Sigmoid colon (tissue), 4 donors: ENCODE measurements at regions not wholly inside any gene's neighbourhood (a gene's known extent, or its start where the extent isn't known, plus 50 kb on each side); places are given as distances from the start of the nearest gene placed in this dataset.

ENCODE experiments used
- EP300 ChIP-seq, 4 donors: sonication (generic); formaldehyde crosslinking; IDR thresholded peaks; one replicate each; pipeline ENCODE4 v1.6.1; 2017; ENCODE audit warnings: antibody characterized with exemption in 4 of 4
- POLR2AphosphoS5 ChIP-seq, 4 donors: sonication (generic); formaldehyde crosslinking; IDR thresholded peaks; one replicate each; pipeline ENCODE4 v1.6.1; 2017; ENCODE audit warnings: antibody characterized with exemption in 4 of 4
- TF ChIP-seq, protein P1 (sequence below), 4 experiments: fragments of 450-650 bp in 3 of 4; fragments of 200-600 bp in 1 of 4; IDR thresholded peaks; one replicate each; pipeline ENCODE4 v1.5.1; 2016 to 2019; ENCODE audit warnings: antibody characterized with exemption in 4 of 4, mild to moderate bottlenecking in 3 of 4, moderate library complexity in 2 of 4

DNA sequence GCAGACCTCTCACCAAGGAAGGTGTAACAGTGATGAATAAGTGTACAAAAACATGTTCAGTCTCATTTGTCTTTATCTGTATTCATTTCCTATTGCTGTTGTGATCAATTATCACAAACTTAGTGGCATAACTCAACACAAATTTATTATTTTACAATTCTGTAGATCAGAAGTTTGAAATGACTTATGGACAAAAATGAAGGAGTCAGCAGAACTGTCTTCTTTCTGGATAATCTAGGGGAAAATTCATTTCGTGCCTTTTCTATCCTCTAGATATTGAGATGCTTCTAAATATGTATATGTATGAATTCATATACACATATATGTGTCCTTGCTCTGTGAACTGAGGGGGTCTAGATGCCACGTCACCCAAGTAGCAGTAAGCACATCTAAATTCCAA, 663.1 kb upstream of the MARCKS start:
- TF ChIP-seq, protein P1, sequence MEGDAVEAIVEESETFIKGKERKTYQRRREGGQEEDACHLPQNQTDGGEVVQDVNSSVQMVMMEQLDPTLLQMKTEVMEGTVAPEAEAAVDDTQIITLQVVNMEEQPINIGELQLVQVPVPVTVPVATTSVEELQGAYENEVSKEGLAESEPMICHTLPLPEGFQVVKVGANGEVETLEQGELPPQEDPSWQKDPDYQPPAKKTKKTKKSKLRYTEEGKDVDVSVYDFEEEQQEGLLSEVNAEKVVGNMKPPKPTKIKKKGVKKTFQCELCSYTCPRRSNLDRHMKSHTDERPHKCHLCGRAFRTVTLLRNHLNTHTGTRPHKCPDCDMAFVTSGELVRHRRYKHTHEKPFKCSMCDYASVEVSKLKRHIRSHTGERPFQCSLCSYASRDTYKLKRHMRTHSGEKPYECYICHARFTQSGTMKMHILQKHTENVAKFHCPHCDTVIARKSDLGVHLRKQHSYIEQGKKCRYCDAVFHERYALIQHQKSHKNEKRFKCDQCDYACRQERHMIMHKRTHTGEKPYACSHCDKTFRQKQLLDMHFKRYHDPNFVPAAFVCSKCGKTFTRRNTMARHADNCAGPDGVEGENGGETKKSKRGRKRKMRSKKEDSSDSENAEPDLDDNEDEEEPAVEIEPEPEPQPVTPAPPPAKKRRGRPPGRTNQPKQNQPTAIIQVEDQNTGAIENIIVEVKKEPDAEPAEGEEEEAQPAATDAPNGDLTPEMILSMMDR (IDR thresholded peaks at IDR 0.05), result no peak
- TF ChIP-seq POLR2AphosphoS5 (IDR thresholded peaks at IDR 0.05), result no peak
- TF ChIP-seq EP300 (IDR thresholded peaks at IDR 0.05), result no peak
